H1 (cell line): ENCODE measurements at regions not wholly inside any gene's neighbourhood (a gene's known extent, or its start where the extent isn't known, plus 50 kb on each side); places are given as distances from the start of the nearest gene placed in this dataset.

Source experiments
- CTCF ChIA-PET: fragments of 300-600 bp; sonication (Branson Sonifier 250); formaldehyde crosslinking; loops from one replicate; lab custom pipeline; 2021; ENCODE audit not compliant: partially characterized antibody; lab: Charles Lee
- POLR2A ChIA-PET: fragments of 300-600 bp; sonication (Branson Sonifier 250); formaldehyde crosslinking; loops from one replicate; lab custom pipeline; 2021; ENCODE audit warnings: inconsistent platforms; ENCODE audit not compliant: partially characterized antibody; lab: Charles Lee
- DNase-seq, 2 experiments: peaks; one replicate each; pipeline versions ENCODE4 v3.0.0 to v3.0.0-alpha.2; 2010 to 2022; ENCODE audit warnings: low spot score in 2 of 2, low read depth in 1 of 2, mixed read lengths in 1 of 2
- FAIRE-seq: peaks from 2 replicates; lab custom pipeline; 2011; peaks lifted over from hg19 to GRCh38; lab: Jason Lieb, UNC
- H2AFZ ChIP-seq: 2 replicates; pipeline ENCODE4 v1.8.1; 2012; ENCODE audit warnings: low read length, inconsistent platforms
- H2AK5ac ChIP-seq: 2 replicates; pipeline ENCODE4 v1.6.1; 2013; ENCODE audit warnings: low read depth, low read length
- H2BK120ac ChIP-seq: replicated peaks from 2 replicates; pipeline ENCODE3; 2013; ENCODE audit warnings: low read depth, low read length, inconsistent platforms
- H2BK12ac ChIP-seq: 2 replicates; pipeline ENCODE4 v1.6.1; 2013; ENCODE audit warnings: low read depth, low read length
- H2BK15ac ChIP-seq: 2 replicates; pipeline ENCODE4 v1.6.1; 2013; ENCODE audit warnings: low read length
- H2BK20ac ChIP-seq: 2 replicates; pipeline ENCODE4 v1.6.1; 2013; ENCODE audit warnings: low read length
- H2BK5ac ChIP-seq: 2 replicates; pipeline ENCODE4 v1.6.1; 2013; ENCODE audit warnings: low read depth, low read length
- H3K14ac ChIP-seq: 2 replicates; pipeline ENCODE4 v1.6.1; 2013; ENCODE audit warnings: inconsistent platforms; ENCODE audit not compliant: insufficient read length
- H3K18ac ChIP-seq: 2 replicates; pipeline ENCODE4 v1.6.1; 2013; ENCODE audit warnings: low read length; ENCODE audit errors: extremely low read depth
- H3K23ac ChIP-seq: 2 replicates; pipeline ENCODE4 v1.6.1; 2013; ENCODE audit warnings: inconsistent platforms; ENCODE audit not compliant: insufficient read length
- H3K23me2 ChIP-seq: 2 replicates; pipeline ENCODE4 v1.6.1; 2013; ENCODE audit warnings: low read depth, low read length
- H3K27ac ChIP-seq: 2 replicates; pipeline ENCODE4 v1.6.1; 2011; ENCODE audit warnings: low read depth, low read length, inconsistent platforms
- H3K27me3 ChIP-seq, 4 experiments: replicated peaks in 1 of 4; 1 replicate in 1 of 4; 2 replicates in 3 of 4; pipeline versions ENCODE4 v1.6.1 to v1.8.1; 2011 to 2013; ENCODE audit warnings: low read length in 3 of 4, mild to moderate bottlenecking in 3 of 4, inconsistent platforms in 2 of 4, mixed read lengths in 2 of 4, moderate library complexity in 1 of 4; ENCODE audit not compliant: control insufficient read depth in 3 of 4, insufficient read depth in 3 of 4; ENCODE audit errors: extremely low read depth in 1 of 4
- H3K36me3 ChIP-seq, 4 experiments: 2 replicates each; pipeline versions ENCODE4 v1.6.1 to v1.8.1; 2011 to 2013; ENCODE audit warnings: mild to moderate bottlenecking in 4 of 4, low read length in 3 of 4, moderate library complexity in 2 of 4, control low read depth in 1 of 4, inconsistent platforms in 1 of 4; ENCODE audit not compliant: insufficient read depth in 4 of 4, control insufficient read depth in 2 of 4
- H3K4ac ChIP-seq: replicated peaks from 2 replicates; pipeline ENCODE3; 2013; ENCODE audit warnings: low read length, low read depth, mixed read lengths, inconsistent platforms; ENCODE audit not compliant: insufficient read length
- H3K4me1 ChIP-seq, 4 experiments: replicated peaks in 1 of 4; 1 replicate in 1 of 4; 2 replicates in 3 of 4; pipeline versions ENCODE4 v1.6.1 to v1.8.1; 2011 to 2013; ENCODE audit warnings: low read length in 3 of 4, inconsistent platforms in 2 of 4, mixed read lengths in 1 of 4; ENCODE audit not compliant: insufficient read depth in 4 of 4, control insufficient read depth in 3 of 4
- H3K4me2 ChIP-seq, 2 experiments: 2 replicates each; pipeline versions ENCODE4 v1.6.1 to v1.8.1; 2011 to 2013; ENCODE audit warnings: low read depth in 2 of 2, low read length in 2 of 2, control low read depth in 1 of 2, inconsistent platforms in 1 of 2, mild to moderate bottlenecking in 1 of 2; ENCODE audit not compliant: insufficient read depth in 1 of 2
- H3K4me3 ChIP-seq, 4 experiments: fragments of 200-600, 300-600 bp in 1 of 4; sonication (generic), shearing (Covaris generic), sonication (Bioruptor Twin) in 1 of 4; 2 replicates each; pipeline versions ENCODE4 v1.5.1 to v1.8.1; 2011 to 2016; ENCODE audit warnings: low read length in 4 of 4, low read depth in 3 of 4, control low read depth in 2 of 4, inconsistent platforms in 2 of 4, mild to moderate bottlenecking in 2 of 4, mixed read lengths in 1 of 4, moderate library complexity in 1 of 4; ENCODE audit not compliant: insufficient read depth in 2 of 4; ENCODE audit errors: extremely low read depth in 1 of 4
- H3K56ac ChIP-seq: replicated peaks from 2 replicates; pipeline ENCODE3; 2013; ENCODE audit warnings: low read depth, mild to moderate bottlenecking, mixed read lengths, low read length, inconsistent platforms; ENCODE audit not compliant: insufficient read length
- H3K79me1 ChIP-seq: 2 replicates; pipeline ENCODE4 v1.6.1; 2013; ENCODE audit warnings: low read depth, low read length, control low read depth
- H3K79me2 ChIP-seq, 2 experiments: 2 replicates each; pipeline versions ENCODE4 v1.6.1 to v1.8.1; 2012 to 2013; ENCODE audit warnings: low read length in 2 of 2, mild to moderate bottlenecking in 2 of 2, inconsistent platforms in 1 of 2; ENCODE audit not compliant: insufficient read depth in 2 of 2, control insufficient read depth in 1 of 2
- H3K9ac ChIP-seq, 4 experiments: replicated peaks in 1 of 4; 1 replicate in 1 of 4; 2 replicates in 3 of 4; pipeline versions ENCODE4 v1.6.1 to v1.8.1; 2011 to 2013; ENCODE audit warnings: low read depth in 3 of 4, low read length in 3 of 4, control low read depth in 2 of 4, mild to moderate bottlenecking in 2 of 4, moderate library complexity in 2 of 4, inconsistent platforms in 1 of 4; ENCODE audit errors: extremely low read depth in 1 of 4
- H3K9me3 ChIP-seq, 2 experiments: 2 replicates each; pipeline versions ENCODE4 v1.6.1 to v1.8.1; 2012 to 2013; ENCODE audit warnings: mild to moderate bottlenecking in 2 of 2, moderate library complexity in 2 of 2, control low read depth in 1 of 2, inconsistent platforms in 1 of 2, low read depth in 1 of 2, low read length in 1 of 2, mixed read lengths in 1 of 2; ENCODE audit not compliant: insufficient read depth in 2 of 2
- H4K20me1 ChIP-seq, 2 experiments: replicated peaks in 1 of 2; 2 replicates each; pipeline versions ENCODE3 to v1.8.1; 2011 to 2013; ENCODE audit warnings: inconsistent platforms in 2 of 2, low read length in 2 of 2, mild to moderate bottlenecking in 1 of 2; ENCODE audit not compliant: insufficient read depth in 2 of 2, control insufficient read depth in 1 of 2
- H4K5ac ChIP-seq: 2 replicates; pipeline ENCODE4 v1.6.1; 2013; ENCODE audit warnings: low read length, low read depth, mixed read lengths, inconsistent platforms; ENCODE audit not compliant: insufficient read length
- H4K8ac ChIP-seq: 2 replicates; pipeline ENCODE4 v1.8.0; 2013; ENCODE audit warnings: mild to moderate bottlenecking, moderate library complexity, low read length, inconsistent platforms; ENCODE audit not compliant: insufficient read depth; ENCODE audit errors: extremely low read depth
- H4K91ac ChIP-seq: replicated peaks from 2 replicates; pipeline ENCODE3; 2013; ENCODE audit warnings: low read length, mixed read lengths, inconsistent platforms; ENCODE audit not compliant: insufficient read length
- BCL11A ChIP-seq, 2 experiments: IDR thresholded peaks; one replicate each; pipeline ENCODE4 v1.6.1; 2011; ENCODE audit warnings: low read depth in 2 of 2, low read length in 2 of 2, mild to moderate bottlenecking in 2 of 2
- CBX8 ChIP-seq: fragments of 300-800, 300-1000 bp; sonication (generic); IDR thresholded peaks from 2 replicates; pipeline ENCODE4 v1.7.1; 2016; ENCODE audit warnings: low read depth, low read length, borderline replicate concordance
- CEBPB ChIP-seq: IDR thresholded peaks from 2 replicates; pipeline ENCODE4 v1.6.1; 2012; ENCODE audit warnings: low read depth, low read length
- CTCF ChIP-seq, 3 experiments: IDR thresholded peaks; 1 replicate in 2 of 3; 2 replicates in 1 of 3; pipeline versions ENCODE4 v1.5.1 to v1.6.1; 2011; ENCODE audit warnings: low read length in 3 of 3, mild to moderate bottlenecking in 3 of 3, inconsistent platforms in 2 of 3, low read depth in 1 of 3, moderate library complexity in 1 of 3; ENCODE audit not compliant: insufficient read depth in 1 of 3; ENCODE audit errors: control extremely low read depth in 1 of 3
- JUN ChIP-seq: IDR thresholded peaks from 2 replicates; pipeline ENCODE4 v1.6.1; 2011; ENCODE audit warnings: low read depth, mild to moderate bottlenecking, improper control_type of control experiment, low read length
- JUND ChIP-seq: IDR thresholded peaks from 2 replicates; pipeline ENCODE4 v1.6.1; 2011; ENCODE audit warnings: mild to moderate bottlenecking, improper control_type of control experiment, low read length
- SAP30 ChIP-seq: fragments of 300-600 bp; sonication (generic); IDR thresholded peaks from 2 replicates; pipeline ENCODE4 v1.7.1; 2012; ENCODE audit warnings: low read length, moderate library complexity, mild to moderate bottlenecking, inconsistent platforms; ENCODE audit not compliant: insufficient read depth, insufficient replicate concordance
- SRF ChIP-seq: IDR thresholded peaks from 2 replicates; pipeline ENCODE4 v1.6.1; 2011; ENCODE audit warnings: mild to moderate bottlenecking, low read depth, low read length, moderate library complexity
- WGBS, 2 experiments: shearing (Covaris generic) in 1 of 2; methylation state at CpG; one replicate each; pipeline versions ENCODE4 v1.1.6 to v1.1.7; 2013 to 2015; ENCODE audit warnings: low lambda C conversion rate in 2 of 2, mixed read lengths in 2 of 2, inconsistent platforms in 1 of 2, low coverage in 1 of 2, missing lambda C conversion rate in 1 of 2; ENCODE audit not compliant: insufficient replicate concordance in 2 of 2, insufficient coverage in 1 of 2, insufficient read length in 1 of 2; ENCODE audit errors: extremely low coverage in 1 of 2, missing lambda C conversion rate in 1 of 2; 5-methylcytosine and 5-hydroxymethylcytosine counted together

GRCh38 chr5:167638816-167639215 is 652.6 kb upstream of the WWC1 start:
- no peaks in the 10 kb centered on the region for H3K27me3 ChIP-seq
- H3K4me2 ChIP-seq, result no peak overlapping the region
- H3K14ac ChIP-seq, result no peak overlapping the region
- H2BK12ac ChIP-seq, result no peak overlapping the region
- H2AK5ac ChIP-seq, result no peak overlapping the region
- no peak overlapping the region for H3K27ac ChIP-seq
- H4K5ac ChIP-seq, result no peak overlapping the region
- FAIRE-seq (no peak), DNase-seq (no peak)
- H3K9ac ChIP-seq, result no peak overlapping the region
- WGBS, 2 experiments, result 91% methylated on average over 2 of the region's 2 CpGs; no CpG with 5 or more reads in 1 of the 2 experiments
- no peak overlapping the region for H3K4me3 ChIP-seq
- no peak overlapping the region for H2BK15ac ChIP-seq
- no peaks in the 10 kb centered on the region for H3K79me2 ChIP-seq
- H2AFZ ChIP-seq, result no peak overlapping the region
- no peak overlapping the region for H4K91ac ChIP-seq
- ChIA-PET CTCF (no interaction called here), POLR2A (no interaction called here)
- no peak overlapping the region for H2BK120ac ChIP-seq
- no peak overlapping the region for H2BK5ac ChIP-seq
- no peaks in the 10 kb centered on the region for H3K36me3 ChIP-seq
- no peak overlapping the region for H3K18ac ChIP-seq
- H4K8ac ChIP-seq, result no peak overlapping the region
- no peak overlapping the region for H2BK20ac ChIP-seq
- no peaks in the 10 kb centered on the region for H3K4me1 ChIP-seq
- no peaks in the 10 kb centered on the region for H3K9me3 ChIP-seq
- no peak overlapping the region for H3K56ac ChIP-seq
- H3K23ac ChIP-seq, result no peak overlapping the region
- no peaks in the 10 kb centered on the region for H4K20me1 ChIP-seq
- H3K79me1 ChIP-seq, result no peaks in the 10 kb centered on the region
- H3K4ac ChIP-seq, result no peak overlapping the region
- no peak for TF ChIP-seq CEBPB
- no peak for TF ChIP-seq SRF
- no peak for TF ChIP-seq CBX8
- no peak for TF ChIP-seq JUN
- TF ChIP-seq CTCF (IDR thresholded peaks at IDR 0.05; ENCODE audit: control extremely low read depth in 1 of 3, insufficient read depth in 1 of 3, low read depth in 1 of 3, low read length in 3 of 3), result no peak
- no peak for TF ChIP-seq BCL11A (IDR thresholded peaks at IDR 0.05; ENCODE audit: low read depth in 2 of 2, low read length in 2 of 2)
- TF ChIP-seq JUND, result no peak
- TF ChIP-seq SAP30, result no peak
- H3K23me2 ChIP-seq, result no peaks in the 10 kb centered on the region
